Neural progenitor cell (in vitro differentiated cells): ENCODE measurements at regions not wholly inside any gene's neighbourhood (a gene's known extent, or its start where the extent isn't known, plus 50 kb on each side); places are given as distances from the start of the nearest gene placed in this dataset.

Source experiments
- DNase-seq: peaks from one replicate; pipeline ENCODE4 v3.0.0-alpha.2; 2016; ENCODE audit warnings: low spot score
- H2AFZ ChIP-seq: fragments of 200-600 bp; sonication (generic); replicated peaks from 2 replicates; pipeline ENCODE4 v1.6.1; 2016; ENCODE audit warnings: antibody characterized with exemption
- H3F3A ChIP-seq: fragments of 200-600 bp; sonication (generic); 2 replicates; pipeline ENCODE4 v1.6.1; 2016; ENCODE audit warnings: antibody characterized with exemption, low read depth
- H3K27ac ChIP-seq: fragments of 200-600 bp; sonication (generic); 2 replicates; pipeline ENCODE4 v1.5.1; 2016; ENCODE audit warnings: mild to moderate bottlenecking
- H3K27me3 ChIP-seq: fragments of 200-600 bp; sonication (generic); 2 replicates; pipeline ENCODE4 v1.6.1; 2016; ENCODE audit warnings: mild to moderate bottlenecking, moderate library complexity
- H3K36me3 ChIP-seq: fragments of 200-600 bp; sonication (generic); 2 replicates; pipeline ENCODE4 v1.5.1; 2016
- H3K4me1 ChIP-seq: fragments of 200-600 bp; sonication (generic); 2 replicates; pipeline ENCODE4 v1.6.1; 2016; ENCODE audit warnings: mixed run types
- H3K4me2 ChIP-seq: fragments of 200-600 bp; sonication (generic); 2 replicates; pipeline ENCODE4 v1.6.1; 2016
- H3K4me3 ChIP-seq: fragments of 200-600 bp; sonication (generic); 2 replicates; pipeline ENCODE4 v1.5.1; 2016
- H3K79me2 ChIP-seq: fragments of 200-600 bp; sonication (generic); 2 replicates; pipeline ENCODE4 v1.6.1; 2016; ENCODE audit warnings: low read depth
- H3K9ac ChIP-seq: fragments of 200-600 bp; sonication (generic); 2 replicates; pipeline ENCODE4 v1.6.1; 2016
- H3K9me3 ChIP-seq: fragments of 200-600 bp; sonication (generic); 2 replicates; pipeline ENCODE4 v1.5.1; 2016; ENCODE audit warnings: low read depth
- H4K20me1 ChIP-seq: fragments of 200-600 bp; sonication (generic); 2 replicates; pipeline ENCODE4 v1.6.1; 2016; ENCODE audit warnings: low read depth
- H3K27ac Mint-ChIP-seq: 3 replicates; pipeline ENCODE4 v1.8.0; 2021; ENCODE audit warnings: mixed read lengths
- H3K27me3 Mint-ChIP-seq: 2 replicates; pipeline ENCODE4 v1.8.0; 2022; ENCODE audit warnings: low read depth, mild to moderate bottlenecking, inconsistent platforms, moderate library complexity, mixed read lengths; ENCODE audit not compliant: insufficient read depth
- H3K36me3 Mint-ChIP-seq: 3 replicates; pipeline ENCODE4 v1.8.0; 2021; ENCODE audit warnings: mixed read lengths
- H3K4me1 Mint-ChIP-seq: 3 replicates; pipeline ENCODE4 v1.8.0; 2021; ENCODE audit warnings: mixed read lengths
- H3K4me3 Mint-ChIP-seq: 3 replicates; pipeline ENCODE4 v1.8.0; 2021; ENCODE audit warnings: mild to moderate bottlenecking, moderate library complexity, mixed read lengths
- H3K9me3 Mint-ChIP-seq: 3 replicates; pipeline ENCODE4 v1.8.0; 2020; ENCODE audit warnings: mixed read lengths
- EZH2 ChIP-seq: fragments of 200-600 bp; sonication (generic); IDR thresholded peaks from 2 replicates; pipeline ENCODE4 v1.6.1; 2017; ENCODE audit warnings: antibody characterized with exemption, mild to moderate bottlenecking, moderate library complexity
- EZH2phosphoT487 ChIP-seq: fragments of 200-600 bp; sonication (generic); IDR thresholded peaks from 2 replicates; pipeline ENCODE4 v1.6.1; 2017; ENCODE audit warnings: antibody characterized with exemption
- TF ChIP-seq, protein P1 (sequence below): fragments of 200-600 bp; sonication (generic); IDR thresholded peaks from 2 replicates; pipeline ENCODE4 v1.5.1; 2017; ENCODE audit warnings: antibody characterized with exemption, mild to moderate bottlenecking

DNA sequence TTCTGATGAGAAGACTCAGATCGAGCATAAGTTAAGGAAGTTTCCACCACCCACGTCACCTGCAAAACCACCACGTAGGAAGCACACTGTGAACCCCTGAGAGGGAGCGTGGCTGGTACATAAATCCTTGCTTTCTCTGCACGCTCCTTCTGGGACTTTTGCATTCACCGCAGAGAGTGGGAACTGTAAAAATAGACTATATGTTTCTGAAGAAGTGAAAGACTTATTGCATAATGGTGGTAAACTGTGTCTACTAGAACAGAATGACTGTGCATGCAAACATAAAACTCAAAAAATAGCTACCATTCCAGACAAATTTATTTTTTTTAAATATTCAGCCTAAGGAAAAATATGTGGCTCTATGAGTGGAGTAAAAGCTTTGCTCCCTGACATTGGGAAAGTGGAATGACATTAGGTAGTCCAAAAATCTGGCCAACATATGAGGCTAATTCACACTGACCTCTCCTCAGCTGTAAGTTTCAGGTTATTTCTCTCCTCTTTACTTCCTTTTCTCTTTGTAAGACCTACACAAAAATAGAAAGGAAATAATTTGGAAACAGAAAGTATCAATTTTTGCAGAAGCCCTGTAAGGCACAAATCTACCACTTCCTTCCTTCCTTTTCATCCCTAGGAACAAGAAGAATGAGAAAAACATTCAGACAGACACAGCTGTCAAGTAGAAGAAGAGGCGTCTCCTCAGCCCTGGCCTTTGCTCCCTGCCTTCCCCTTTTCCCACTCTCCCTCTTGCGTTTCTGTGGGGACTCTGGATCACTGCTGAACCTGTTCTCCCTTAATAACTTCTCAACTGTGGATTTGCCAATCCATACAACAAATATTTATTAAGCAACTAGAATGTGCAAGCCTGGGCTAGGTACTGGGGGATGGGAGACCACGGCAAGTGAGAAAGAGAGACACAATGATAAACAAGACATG, 264.3 kb upstream of the FOXN3 start:
- no peak overlapping the region for H3K27ac Mint-ChIP-seq
- Histone ChIP-seq H3K79me2 (no peaks in the 10 kb centered on the region), H3K9me3 (peaks cover 4% of the 10 kb centered on the region), H2AFZ (no peak overlapping the region), H3K27me3 (no peaks in the 10 kb centered on the region), H3F3A (no peaks in the 10 kb centered on the region), H3K36me3 (no peaks in the 10 kb centered on the region), H3K27ac (no peak overlapping the region), H3K9ac (no peak overlapping the region), H3K4me2 (no peak overlapping the region), H3K4me3 (no peak overlapping the region), H4K20me1 (no peaks in the 10 kb centered on the region), H3K4me1 (no peaks in the 10 kb centered on the region)
- DNase-seq: no peak
- H3K27me3 Mint-ChIP-seq: no peaks in the 10 kb centered on the region
- H3K36me3 Mint-ChIP-seq: no peaks in the 10 kb centered on the region
- no peaks in the 10 kb centered on the region for H3K4me1 Mint-ChIP-seq
- peaks cover 23% of the 10 kb centered on the region for H3K9me3 Mint-ChIP-seq
- TF ChIP-seq EZH2phosphoT487 (no peak), EZH2 (no peak)
- TF ChIP-seq, protein P1, sequence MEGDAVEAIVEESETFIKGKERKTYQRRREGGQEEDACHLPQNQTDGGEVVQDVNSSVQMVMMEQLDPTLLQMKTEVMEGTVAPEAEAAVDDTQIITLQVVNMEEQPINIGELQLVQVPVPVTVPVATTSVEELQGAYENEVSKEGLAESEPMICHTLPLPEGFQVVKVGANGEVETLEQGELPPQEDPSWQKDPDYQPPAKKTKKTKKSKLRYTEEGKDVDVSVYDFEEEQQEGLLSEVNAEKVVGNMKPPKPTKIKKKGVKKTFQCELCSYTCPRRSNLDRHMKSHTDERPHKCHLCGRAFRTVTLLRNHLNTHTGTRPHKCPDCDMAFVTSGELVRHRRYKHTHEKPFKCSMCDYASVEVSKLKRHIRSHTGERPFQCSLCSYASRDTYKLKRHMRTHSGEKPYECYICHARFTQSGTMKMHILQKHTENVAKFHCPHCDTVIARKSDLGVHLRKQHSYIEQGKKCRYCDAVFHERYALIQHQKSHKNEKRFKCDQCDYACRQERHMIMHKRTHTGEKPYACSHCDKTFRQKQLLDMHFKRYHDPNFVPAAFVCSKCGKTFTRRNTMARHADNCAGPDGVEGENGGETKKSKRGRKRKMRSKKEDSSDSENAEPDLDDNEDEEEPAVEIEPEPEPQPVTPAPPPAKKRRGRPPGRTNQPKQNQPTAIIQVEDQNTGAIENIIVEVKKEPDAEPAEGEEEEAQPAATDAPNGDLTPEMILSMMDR: no peak
- no peak overlapping the region for H3K4me3 Mint-ChIP-seq

DNA sequence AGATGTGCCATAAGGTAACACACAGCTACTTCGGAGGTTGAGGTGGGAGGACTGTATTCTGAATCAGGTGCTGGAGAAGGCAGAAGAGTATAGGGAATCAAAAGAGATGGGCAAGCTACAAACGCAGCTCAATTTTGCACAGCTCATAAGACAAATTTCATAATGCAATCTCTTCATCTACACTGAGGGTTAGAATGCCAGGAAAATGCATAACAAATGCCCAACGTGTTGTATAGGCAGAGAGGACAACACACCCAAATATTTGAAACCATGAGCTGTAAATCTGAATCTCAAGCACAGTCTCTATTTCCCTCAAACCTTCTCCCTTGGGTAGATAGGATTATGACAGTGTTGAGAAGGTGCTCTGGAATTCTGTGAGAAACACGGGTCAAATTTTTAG, 263.1 kb upstream of the FOXN3 start:
- no peaks in the 10 kb centered on the region for H3K36me3 Mint-ChIP-seq
- H3K9me3 Mint-ChIP-seq: peaks cover 22% of the 10 kb centered on the region
- peaks cover 4% of the 10 kb centered on the region for H3K9me3 ChIP-seq
- no peaks in the 10 kb centered on the region for H3K4me1 Mint-ChIP-seq
- H3K27me3 ChIP-seq: no peaks in the 10 kb centered on the region
- DNase-seq: no peak
- no peak overlapping the region for H3K4me2 ChIP-seq
- no peak overlapping the region for H3K4me3 ChIP-seq
- no peak overlapping the region for H3K27ac Mint-ChIP-seq
- H3K27ac ChIP-seq: no peak overlapping the region
- no peak overlapping the region for H3K9ac ChIP-seq
- H3K4me1 ChIP-seq: no peaks in the 10 kb centered on the region
- H3K36me3 ChIP-seq: no peaks in the 10 kb centered on the region
- no peaks in the 10 kb centered on the region for H3K79me2 ChIP-seq
- H4K20me1 ChIP-seq: no peaks in the 10 kb centered on the region
- no peak overlapping the region for H3K4me3 Mint-ChIP-seq
- H2AFZ ChIP-seq: no peak overlapping the region
- no peaks in the 10 kb centered on the region for H3K27me3 Mint-ChIP-seq
- H3F3A ChIP-seq: no peaks in the 10 kb centered on the region
- TF ChIP-seq EZH2 (no peak), EZH2phosphoT487 (no peak)
- TF ChIP-seq, protein P1: no peak

DNA sequence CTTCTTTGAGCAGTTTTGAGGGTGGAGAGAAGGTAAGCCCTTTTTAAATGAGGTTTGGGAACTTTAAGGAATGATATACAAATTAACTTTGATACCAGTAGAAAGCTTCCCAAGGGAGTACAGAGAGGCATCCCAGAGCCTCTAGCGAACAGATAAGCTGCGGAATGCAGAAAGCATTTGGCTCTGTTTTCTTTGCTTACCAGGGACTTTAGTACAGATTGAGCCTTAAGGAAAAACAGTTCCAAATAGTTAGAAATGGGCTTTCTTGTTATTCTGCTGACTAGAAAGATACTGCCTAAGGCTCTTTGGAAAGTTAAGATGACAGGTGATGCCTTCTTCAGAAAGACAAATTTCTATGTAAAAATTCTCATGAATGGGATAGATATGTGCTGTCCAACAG, 261.7 kb upstream of the FOXN3 start:
- no peaks in the 10 kb centered on the region for H4K20me1 ChIP-seq
- H3F3A ChIP-seq: no peaks in the 10 kb centered on the region
- no peak overlapping the region for H3K4me3 Mint-ChIP-seq
- no peak overlapping the region for H2AFZ ChIP-seq
- H3K27ac Mint-ChIP-seq: no peak overlapping the region
- H3K4me3 ChIP-seq: no peak overlapping the region
- H3K27me3 Mint-ChIP-seq: peaks cover 1% of the 10 kb centered on the region
- H3K9ac ChIP-seq: no peak overlapping the region
- H3K4me1 ChIP-seq: no peaks in the 10 kb centered on the region
- H3K4me2 ChIP-seq: no peak overlapping the region
- no peaks in the 10 kb centered on the region for H3K9me3 ChIP-seq
- peaks cover 15% of the 10 kb centered on the region for H3K9me3 Mint-ChIP-seq
- DNase-seq: no peak
- H3K36me3 ChIP-seq: no peaks in the 10 kb centered on the region
- H3K27ac ChIP-seq: no peak overlapping the region
- H3K27me3 ChIP-seq: no peaks in the 10 kb centered on the region
- H3K79me2 ChIP-seq: no peaks in the 10 kb centered on the region
- TF ChIP-seq EZH2phosphoT487 (no peak), EZH2 (no peak)
- TF ChIP-seq, protein P1: no peak
- no peaks in the 10 kb centered on the region for H3K4me1 Mint-ChIP-seq
- H3K36me3 Mint-ChIP-seq: no peaks in the 10 kb centered on the region
